HepG2 (cell line): ENCODE measurements at regions not wholly inside any gene's neighbourhood (a gene's known extent, or its start where the extent isn't known, plus 50 kb on each side); places are given as distances from the start of the nearest gene placed in this dataset.
A peak's percentile ranks its signal among the peaks of the same experiment; 100 is the strongest.

Source experiments
- ATAC-seq: fragments of 200-7000 bp; cut with Tn5 transposase; 3 replicates; pipeline ENCODE4 v1.9.1; 2020; ENCODE audit warnings: mild to moderate bottlenecking, moderate library complexity
- BruUV-seq: library from RNA; stranded (reverse); fragments of 400-500 nt; replicated peaks from 2 replicates; lab custom pipeline; 2021; lab: Mats Ljungman, UMichigan
- CTCF ChIA-PET: fragments of 300-600 bp; formaldehyde crosslinking; extraction: SDS; loops from one replicate; lab custom pipeline; 2021; ENCODE audit warnings: low total read pairs, inconsistent platforms, low intra/inter-chr PET ratio; lab: Yijun Ruan, JAX
- POLR2A ChIA-PET: fragments of 350-600 bp; sonication (Branson Sonifier 250); formaldehyde crosslinking; loops from one replicate; lab custom pipeline; 2020; ENCODE audit warnings: antibody characterized with exemption, inconsistent platforms; lab: Yijun Ruan, JAX
- DNase-seq: peaks from one replicate; pipeline ENCODE4 v3.0.0-alpha.2; 2015; ENCODE audit warnings: low spot score
- FAIRE-seq: peaks from 3 replicates; lab custom pipeline; 2011; peaks lifted over from hg19 to GRCh38; lab: Jason Lieb, UNC
- H2AFZ ChIP-seq: one replicate; pipeline ENCODE4 v1.6.1; 2011; ENCODE audit warnings: low read length, inconsistent platforms
- H3K27ac ChIP-seq: fragments of 300-600 bp; 3 replicates; pipeline ENCODE4 v1.8.0; 2011; ENCODE audit warnings: mixed run types, mild to moderate bottlenecking, mixed read lengths, low read length, inconsistent platforms; ENCODE audit not compliant: insufficient read depth; ENCODE audit errors: extremely low read length
- H3K27me3 ChIP-seq, 2 experiments: fragments of 200-600 bp in 1 of 2; 2 replicates in 1 of 2; 3 replicates in 1 of 2; pipeline versions ENCODE4 v1.6.0 to v1.8.0; 2011; ENCODE audit warnings: low read length in 2 of 2, mild to moderate bottlenecking in 2 of 2, moderate library complexity in 2 of 2, inconsistent platforms in 1 of 2; ENCODE audit not compliant: insufficient read depth in 2 of 2, control insufficient read depth in 1 of 2
- H3K36me3 ChIP-seq, 2 experiments: fragments of 200-600 bp in 1 of 2; replicated peaks in 1 of 2; 2 replicates in 1 of 2; 3 replicates in 1 of 2; pipeline versions ENCODE4 v1.5.1 to v1.8.0; 2011; ENCODE audit warnings: low read length in 2 of 2, inconsistent platforms in 1 of 2; ENCODE audit not compliant: insufficient read depth in 2 of 2, control insufficient read depth in 1 of 2
- H3K4me1 ChIP-seq: 2 replicates; pipeline ENCODE4 v1.5.1; 2012; ENCODE audit warnings: low read length, inconsistent platforms; ENCODE audit not compliant: insufficient read depth
- H3K4me2 ChIP-seq: 2 replicates; pipeline ENCODE4 v1.6.0; 2011; ENCODE audit warnings: low read depth, low read length, inconsistent platforms
- H3K4me3 ChIP-seq, 3 experiments: fragments of 200-600 bp in 1 of 3; sonication (generic), shearing (Covaris generic) in 1 of 3; replicated peaks in 1 of 3; 2 replicates each; pipeline ENCODE4 v1.5.1; 2011 to 2016; ENCODE audit warnings: low read length in 3 of 3, inconsistent platforms in 2 of 3, low read depth in 2 of 3, mild to moderate bottlenecking in 2 of 3, control low read depth in 1 of 3, mixed read lengths in 1 of 3; ENCODE audit not compliant: insufficient read depth in 1 of 3
- H3K79me2 ChIP-seq: one replicate; pipeline ENCODE4 v1.6.1; 2011; ENCODE audit warnings: low read length, inconsistent platforms; ENCODE audit not compliant: insufficient read depth
- H3K9ac ChIP-seq: 2 replicates; pipeline ENCODE4 v1.6.0; 2011; ENCODE audit warnings: mild to moderate bottlenecking, low read depth, low read length, inconsistent platforms; ENCODE audit not compliant: insufficient read depth
- H3K9me3 ChIP-seq: 2 replicates; pipeline ENCODE4 v1.5.1; 2012; ENCODE audit warnings: mild to moderate bottlenecking, low read length
- H4K20me1 ChIP-seq: 2 replicates; pipeline ENCODE4 v1.6.0; 2011; ENCODE audit warnings: inconsistent platforms, mild to moderate bottlenecking, low read length, moderate library complexity; ENCODE audit not compliant: insufficient read depth
- ATF1 ChIP-seq: IDR thresholded peaks from 2 replicates; pipeline ENCODE4 v1.6.1; 2016; ENCODE audit warnings: mild to moderate bottlenecking, control low read depth
- CHD4 ChIP-seq: fragments of 200-600 bp; sonication (generic); IDR thresholded peaks from 2 replicates; pipeline ENCODE4 v1.7.0; 2017; ENCODE audit warnings: mild to moderate bottlenecking, low read length, borderline replicate concordance
- CREBL2 ChIP-seq: sonication (generic); formaldehyde crosslinking; IDR thresholded peaks from 2 replicates; pipeline ENCODE4 v1.8.1; 2023; ENCODE audit warnings: missing genetic modification reagents, mild to moderate bottlenecking, borderline replicate concordance
- FOXO4 ChIP-seq: sonication (generic); formaldehyde crosslinking; conservative IDR thresholded peaks from 2 replicates; pipeline ENCODE4 v1.8.1; 2023; ENCODE audit warnings: missing genetic modification reagents
- HMG20B ChIP-seq: conservative IDR thresholded peaks from 2 replicates; pipeline ENCODE4 v1.6.1; 2016; ENCODE audit warnings: missing genetic modification reagents, missing compliant biosample characterization
- IKZF4 ChIP-seq: sonication (generic); formaldehyde crosslinking; IDR thresholded peaks from 2 replicates; pipeline ENCODE4 v1.5.1; 2020; ENCODE audit warnings: borderline replicate concordance, mild to moderate bottlenecking, low read depth, missing genetic modification reagents; ENCODE audit errors: not compliant biosample characterization
- MEIS1 ChIP-seq: sonication (generic); formaldehyde crosslinking; IDR thresholded peaks from 2 replicates; pipeline ENCODE4 v1.9.0; 2021; ENCODE audit warnings: mild to moderate bottlenecking, missing genetic modification reagents, moderate library complexity, borderline replicate concordance
- NR0B2 ChIP-seq: sonication (generic); formaldehyde crosslinking; IDR thresholded peaks from 2 replicates; pipeline ENCODE4 v1.4.0; 2020; ENCODE audit warnings: mild to moderate bottlenecking, missing genetic modification reagents
- TOPORS ChIP-seq: sonication (generic); formaldehyde crosslinking; IDR thresholded peaks from 2 replicates; pipeline ENCODE4 v1.8.0; 2023; ENCODE audit warnings: mild to moderate bottlenecking, missing genetic modification reagents
- ZNF816 ChIP-seq: sonication (generic); formaldehyde crosslinking; IDR thresholded peaks from 2 replicates; pipeline ENCODE4 v1.8.0; 2022; ENCODE audit warnings: missing genetic modification reagents, mild to moderate bottlenecking, borderline replicate concordance
- ZSCAN31 ChIP-seq: sonication (generic); formaldehyde crosslinking; IDR thresholded peaks from 2 replicates; pipeline ENCODE4 v1.5.0; 2020; ENCODE audit warnings: low read depth, mild to moderate bottlenecking, missing genetic modification reagents
- WGBS: methylation state at CpG from one replicate; pipeline ENCODE4 v1.1.6; 2017; ENCODE audit warnings: low lambda C conversion rate; 5-methylcytosine and 5-hydroxymethylcytosine counted together
- in situ Hi-C: cut with HindIII; loops from 2 replicates; pipeline ENCODE4 v1.10.0; 2017; ENCODE audit warnings: low pct_unique_long_range_greater_than_20kb; ENCODE audit not compliant: extremely low pct_ligation_motif_present
- intact Hi-C: fragments of 100-400 bp; cut with micrococcal nuclease; formaldehyde crosslinking; loops from one replicate; pipeline ENCODE4 v1.10.0; 2022; ENCODE audit not compliant: unreplicated experiment

- Histone ChIP-seq H3K4me3 (peak overlapping the region in 1 of 3 experiments; percentile 0; a peak in 1 of 6 replicates), H2AFZ (no peak overlapping the region), H4K20me1 (no peaks in the 10 kb centered on the region), H3K36me3 (no peaks in the 10 kb centered on the region), H3K4me2 (peak overlapping the region; percentile 49; the same call in 1 of the 2 replicates), H3K79me2 (no peaks in the 10 kb centered on the region), H3K27me3 (no peaks in the 10 kb centered on the region), H3K9me3 (no peaks in the 10 kb centered on the region), H3K27ac (peak overlapping the region; percentile 48), H3K4me1 (peaks cover 42% of the 10 kb centered on the region), H3K9ac (no peak overlapping the region)
- no peak for FAIRE-seq
- 83% methylated on average over 1 of the region's 1 CpG for WGBS
- TF ChIP-seq TOPORS (no peak), NR0B2 (CRISPR knock-in tag) (no peak), IKZF4 (CRISPR knock-in tag) (no peak), HMG20B (CRISPR knock-in tag) (no peak), CREBL2 (CRISPR knock-in tag) (no peak), MEIS1 (CRISPR knock-in tag) (no peak), FOXO4 (CRISPR knock-in tag) (no peak), ATF1 (CRISPR knock-in tag) (no peak), CHD4 (no peak), ZNF816 (CRISPR knock-in tag) (no peak), ZSCAN31 (CRISPR knock-in tag) (no peak)
- ChIA-PET POLR2A (interaction anchor here (2.4 kb wide), 1 partner anchor 10 kb away, joined by 11 read pairs; no protein-coding TSS in a partner anchor), CTCF (no interaction called here)
- no TSS peak for BruUV-seq
- ATAC-seq: no peak
- intact Hi-C loops: loop anchor here (2.0 to 5.0 kb wide), 2 partner anchors 167 to 454 kb away; no protein-coding TSS in a partner anchor
- in situ Hi-C loops: no loop called here
- DNase-seq: no peak
Observed at GRCh38 chr1:87786229-87786628, 457.5 kb downstream of the LMO4 start.
